HG03066 (cell line): ENCODE measurements at regions not wholly inside any gene's neighbourhood (a gene's known extent, or its start where the extent isn't known, plus 50 kb on each side); places are given as distances from the start of the nearest gene placed in this dataset.
"Not testable (repeated sequence)": the region's sequence is repeated elsewhere in the genome, so short reads cannot be mapped to it uniquely, and the experiment has no call there.

Experiments used
- ATAC-seq: cut with Tn5 transposase; IDR thresholded peaks from one replicate; pipeline ENCODE4 v1.9.1; 2021; ENCODE audit warnings: low read depth; ENCODE audit not compliant: unreplicated experiment

DNA sequence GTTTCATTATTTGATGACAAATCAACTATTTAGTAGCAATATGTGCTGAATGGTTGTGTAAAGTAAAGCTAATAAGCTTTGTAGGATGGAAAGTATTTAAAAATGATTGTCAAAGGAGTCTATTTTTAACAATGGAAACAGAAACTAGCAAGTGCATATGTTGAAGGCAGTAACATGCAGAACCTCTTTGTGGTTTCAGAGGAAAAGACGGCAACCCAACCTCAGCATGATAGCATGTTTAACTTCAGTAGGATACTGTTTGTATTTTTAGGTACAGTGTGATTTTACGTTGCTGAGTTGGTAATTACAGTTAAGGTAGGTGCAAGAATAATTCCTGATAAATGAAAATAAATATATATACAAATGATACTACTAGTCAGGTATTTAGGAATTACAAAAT is 545.4 kb downstream of the CDY1 start:
- ATAC-seq: peak; percentile 60

DNA sequence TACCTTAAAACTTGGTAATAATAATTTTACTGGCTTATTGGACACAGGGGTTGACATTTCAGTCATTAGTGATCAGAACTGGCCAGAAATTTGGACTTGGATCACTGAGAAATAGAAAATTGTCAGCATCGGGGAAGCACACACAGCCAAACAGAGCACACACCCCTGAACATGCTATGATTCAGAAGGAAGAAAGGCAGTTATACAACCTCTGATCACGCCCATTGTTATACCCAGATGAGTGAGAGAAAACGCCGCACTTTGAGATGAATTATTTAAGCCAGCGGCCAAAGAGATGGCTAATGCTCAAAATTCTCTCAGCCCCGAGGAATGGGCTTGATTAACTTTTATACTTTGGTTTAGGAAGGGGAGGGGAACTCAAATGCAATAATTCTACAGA is 557.4 kb downstream of the CDY1 start:
- ATAC-seq: not testable (repeated sequence)

DNA sequence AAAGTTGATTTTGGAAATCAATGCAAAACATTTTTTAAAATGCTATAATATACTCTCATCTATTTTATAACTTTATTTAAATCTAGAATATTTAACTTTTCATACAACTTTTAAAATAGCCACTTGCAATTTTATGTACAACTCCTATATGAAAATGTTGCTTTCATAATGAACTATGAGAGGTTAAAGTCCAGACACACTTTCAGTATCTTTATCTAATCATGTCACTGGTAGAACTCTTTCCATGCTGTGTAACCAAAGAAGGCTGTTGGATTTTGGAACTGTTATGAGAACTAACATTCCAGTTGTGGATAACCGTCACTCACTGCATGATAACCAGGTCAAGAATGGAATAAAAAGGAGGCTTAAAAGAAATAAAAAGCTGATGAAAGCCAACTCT is 603.1 kb downstream of the CDY1 start:
- peak; percentile 53 for ATAC-seq

DNA sequence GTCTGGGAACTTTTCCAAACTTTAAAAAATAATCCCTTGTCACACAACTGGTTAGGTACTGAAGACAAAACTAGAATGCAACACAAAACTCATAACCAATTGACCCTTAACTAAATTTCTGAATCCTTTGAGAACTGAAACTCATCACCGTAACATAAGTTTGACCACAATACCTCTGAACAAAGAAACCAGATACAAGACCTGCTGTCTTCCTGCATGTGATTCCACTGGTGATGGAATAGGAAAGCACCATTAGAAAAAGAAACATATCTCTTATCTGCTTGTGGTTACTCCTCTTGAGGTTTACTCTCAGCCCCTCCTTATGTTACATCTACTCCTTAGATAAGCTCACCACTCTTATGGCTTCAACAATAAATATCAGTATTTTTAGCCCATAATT is 603.6 kb downstream of the CDY1 start:
- peak; percentile 90 for ATAC-seq

DNA sequence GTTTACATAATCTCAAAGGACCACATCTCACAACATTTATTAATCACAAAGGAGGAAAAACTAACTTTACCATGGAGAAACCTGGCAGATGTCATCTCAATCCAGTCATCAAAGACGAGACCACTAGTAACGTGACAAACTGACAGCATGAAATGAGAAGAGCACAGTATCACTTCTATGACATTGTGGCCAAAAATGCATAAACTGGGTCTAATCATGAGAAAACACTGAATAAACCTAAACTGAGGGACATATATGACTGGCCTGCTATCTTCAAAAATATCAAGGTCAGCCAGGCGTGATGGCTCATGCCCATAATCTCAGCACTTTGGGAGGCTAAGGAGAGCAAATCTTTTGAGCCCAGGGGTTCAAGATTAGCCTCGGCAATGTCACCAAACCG is 619.0 kb downstream of the CDY1 start:
- not testable (repeated sequence) for ATAC-seq

DNA sequence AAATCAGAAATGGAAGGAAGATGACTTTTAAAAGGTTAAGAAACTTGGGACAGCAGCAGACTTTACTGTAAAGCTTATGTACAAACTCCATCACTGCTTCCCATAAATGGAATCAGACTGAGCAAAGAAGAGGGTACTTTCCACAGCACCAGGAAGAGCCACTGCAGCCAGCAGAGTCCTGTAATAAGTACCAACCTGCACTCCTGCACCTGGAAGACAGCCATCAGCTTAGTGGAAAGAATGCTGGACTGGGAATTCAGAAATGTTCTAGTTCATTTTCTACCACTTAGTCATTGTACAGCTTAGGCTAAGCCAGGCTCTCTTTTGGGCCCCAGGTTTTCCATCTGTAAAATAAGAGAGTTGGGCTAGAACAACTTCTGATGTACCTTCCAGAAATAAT is 632.3 kb downstream of the CDY1 start:
- ATAC-seq: not testable (repeated sequence)

DNA sequence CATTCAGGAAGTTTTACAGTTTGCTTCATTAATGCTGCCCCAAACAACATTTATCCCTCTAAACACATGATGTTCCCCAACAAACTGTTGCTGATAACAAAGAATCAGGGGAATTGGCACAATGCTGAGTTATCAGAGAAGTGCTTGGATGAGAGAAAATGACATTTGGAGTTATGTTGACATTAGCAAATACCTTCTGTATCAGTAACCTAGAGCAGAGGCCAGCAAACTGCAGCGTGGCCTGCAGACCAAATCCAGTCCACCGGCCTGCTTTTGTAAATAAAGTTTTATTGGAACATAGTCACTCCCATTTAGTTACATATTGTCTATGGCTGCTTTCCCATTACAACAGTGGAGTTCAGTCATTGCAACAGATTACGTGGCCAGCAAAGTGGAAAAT is 643.5 kb downstream of the CDY1 start:
- not testable (repeated sequence) for ATAC-seq

DNA sequence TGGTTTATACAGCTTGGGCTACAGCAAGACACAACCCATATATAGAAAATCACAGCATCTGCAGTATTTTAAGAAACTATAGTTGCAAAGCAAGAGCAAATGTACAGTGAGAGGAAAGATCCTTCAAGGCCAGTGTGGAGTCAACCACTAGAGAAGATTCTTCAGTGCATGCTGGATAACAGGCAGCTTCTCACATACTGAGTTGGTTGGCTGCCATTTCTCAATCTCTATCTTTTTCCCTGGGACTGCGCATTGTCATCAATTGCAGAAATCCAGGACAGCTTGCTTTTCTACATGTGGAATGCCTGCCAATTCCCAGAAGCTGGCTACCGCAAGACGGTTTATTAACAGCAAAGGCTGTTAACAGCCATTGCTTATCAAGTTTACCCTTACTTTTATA is 646.5 kb downstream of the CDY1 start:
- ATAC-seq: not testable (repeated sequence)

DNA sequence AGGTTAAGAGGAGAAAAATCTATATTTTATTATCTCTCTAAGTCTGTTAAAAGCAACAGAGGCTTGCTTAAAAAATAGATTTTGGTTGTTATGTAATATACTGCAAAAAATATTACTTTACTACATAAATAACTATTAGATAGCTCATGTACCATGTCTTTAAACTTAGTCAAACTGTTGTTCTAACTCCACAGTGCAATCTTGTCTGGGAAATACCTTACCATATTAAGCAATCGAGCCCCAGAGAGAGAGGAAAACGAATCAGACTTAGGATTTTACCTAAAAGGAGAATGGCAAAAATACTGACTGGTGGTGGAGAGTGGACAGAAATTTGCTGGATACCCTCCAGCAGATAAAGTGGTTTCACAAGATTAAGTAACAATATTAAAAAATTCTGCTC is 647.0 kb downstream of the CDY1 start:
- ATAC-seq: not testable (repeated sequence)

DNA sequence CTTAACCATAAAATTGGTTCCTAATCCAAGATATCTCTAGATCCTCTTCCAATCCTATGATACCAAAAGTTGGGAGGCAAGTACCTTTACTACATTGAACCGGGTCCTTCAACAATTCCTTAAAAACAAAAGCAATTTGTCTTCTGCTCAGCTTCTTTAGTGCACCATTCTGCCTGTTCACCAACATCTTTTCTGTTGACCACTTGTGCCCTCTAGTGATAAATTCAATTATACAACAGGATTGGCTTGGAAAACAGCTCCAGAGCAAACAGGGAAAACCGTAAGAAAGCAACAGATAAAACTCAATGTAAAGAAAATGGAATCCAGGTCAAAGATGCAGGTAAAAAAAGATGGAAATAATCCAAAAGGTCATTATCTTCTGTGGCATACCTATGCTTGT is 651.2 kb downstream of the CDY1 start:
- not testable (repeated sequence) for ATAC-seq

DNA sequence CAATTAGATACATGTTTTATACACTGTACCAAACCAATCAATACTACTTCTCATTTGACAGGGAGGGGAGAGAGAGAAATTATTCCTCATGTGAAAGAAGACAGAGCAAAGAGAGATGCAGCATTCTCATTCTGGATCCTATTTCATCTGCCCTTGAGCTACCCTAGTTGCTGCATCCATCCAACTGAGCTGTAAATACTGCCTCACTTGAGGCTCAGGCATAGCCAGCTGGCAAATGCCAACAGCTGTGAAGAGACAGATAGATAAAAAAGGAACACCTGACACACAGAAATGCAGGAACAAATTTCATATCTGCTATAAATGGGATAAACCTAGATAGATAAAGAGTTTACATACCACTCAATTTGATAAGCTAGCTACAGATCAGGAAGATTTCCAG is 684.1 kb downstream of the CDY1 start:
- ATAC-seq: not testable (repeated sequence)

DNA sequence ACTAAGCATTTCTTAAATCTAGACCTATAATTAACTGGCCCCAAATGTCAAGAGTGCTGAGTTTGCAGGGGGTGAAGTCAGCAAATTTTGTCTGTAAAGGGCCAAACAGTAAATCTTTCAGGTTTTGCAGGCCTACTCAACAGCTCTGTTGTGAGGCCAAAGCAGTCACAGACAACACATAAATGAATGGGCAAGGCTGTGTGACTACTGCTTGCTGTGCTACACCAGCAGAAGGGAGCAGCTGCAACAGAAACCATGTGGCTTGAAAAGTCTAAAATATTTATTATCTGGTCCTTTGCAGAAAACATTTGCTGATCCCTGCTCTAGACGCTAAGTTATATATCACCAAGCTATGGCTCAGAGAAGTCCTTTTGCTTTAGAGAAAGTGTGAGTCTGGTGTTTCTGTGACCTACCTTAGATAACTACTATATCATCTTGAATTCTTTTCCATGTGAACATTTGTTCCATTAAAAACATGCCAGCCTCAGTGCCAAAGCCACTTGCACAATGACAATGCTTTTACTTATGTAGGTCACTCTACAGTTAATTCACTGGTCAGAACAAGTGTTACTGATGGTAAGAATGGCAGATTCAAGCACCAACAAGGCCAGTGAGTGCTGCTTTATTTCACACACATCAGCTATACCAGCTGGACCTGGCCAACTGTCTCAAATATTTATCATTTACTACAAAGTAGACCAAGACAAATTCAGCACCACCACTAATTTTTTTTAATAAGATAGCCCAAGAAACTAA is 684.9 kb downstream of the CDY1 start:
- ATAC-seq: not testable (repeated sequence)

DNA sequence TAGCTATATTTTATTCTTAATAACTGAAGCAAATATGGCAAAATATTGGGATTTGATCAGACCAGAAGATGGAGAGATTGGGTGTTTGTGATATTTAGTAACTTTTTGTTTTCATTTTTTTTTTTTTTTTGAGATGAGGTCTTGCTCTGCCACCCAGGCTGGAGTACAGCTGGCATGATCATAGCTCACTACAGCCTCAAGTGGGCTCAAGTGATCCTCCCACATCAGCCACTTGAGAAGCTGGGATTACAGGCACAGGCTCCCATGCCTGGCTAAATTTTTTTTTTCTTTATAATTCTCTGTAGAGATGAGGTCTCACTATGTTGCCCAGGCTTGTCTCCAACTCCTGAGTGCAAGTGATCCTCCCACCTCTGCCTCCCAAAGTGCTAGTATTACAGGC is 686.4 kb downstream of the CDY1 start:
- ATAC-seq: not testable (repeated sequence)

DNA sequence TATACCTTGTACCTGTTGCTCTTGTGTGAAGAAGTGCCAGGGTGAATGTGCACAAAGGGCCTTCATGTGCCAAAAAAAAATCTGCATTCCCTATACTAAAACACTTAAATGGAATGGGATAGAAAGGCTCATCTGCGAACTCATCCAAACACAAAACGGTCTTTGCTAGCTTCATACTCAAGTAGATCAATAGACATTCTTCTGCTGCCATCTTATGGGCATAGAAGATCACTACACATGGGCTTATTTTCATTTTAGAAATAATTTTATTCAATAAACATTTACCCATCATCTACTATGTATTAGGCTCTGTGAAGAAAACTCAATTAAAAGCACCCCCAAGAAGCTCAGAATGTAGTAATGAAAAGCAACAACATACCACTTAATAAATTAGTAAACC is 693.1 kb downstream of the CDY1 start:
- ATAC-seq: not testable (repeated sequence)

DNA sequence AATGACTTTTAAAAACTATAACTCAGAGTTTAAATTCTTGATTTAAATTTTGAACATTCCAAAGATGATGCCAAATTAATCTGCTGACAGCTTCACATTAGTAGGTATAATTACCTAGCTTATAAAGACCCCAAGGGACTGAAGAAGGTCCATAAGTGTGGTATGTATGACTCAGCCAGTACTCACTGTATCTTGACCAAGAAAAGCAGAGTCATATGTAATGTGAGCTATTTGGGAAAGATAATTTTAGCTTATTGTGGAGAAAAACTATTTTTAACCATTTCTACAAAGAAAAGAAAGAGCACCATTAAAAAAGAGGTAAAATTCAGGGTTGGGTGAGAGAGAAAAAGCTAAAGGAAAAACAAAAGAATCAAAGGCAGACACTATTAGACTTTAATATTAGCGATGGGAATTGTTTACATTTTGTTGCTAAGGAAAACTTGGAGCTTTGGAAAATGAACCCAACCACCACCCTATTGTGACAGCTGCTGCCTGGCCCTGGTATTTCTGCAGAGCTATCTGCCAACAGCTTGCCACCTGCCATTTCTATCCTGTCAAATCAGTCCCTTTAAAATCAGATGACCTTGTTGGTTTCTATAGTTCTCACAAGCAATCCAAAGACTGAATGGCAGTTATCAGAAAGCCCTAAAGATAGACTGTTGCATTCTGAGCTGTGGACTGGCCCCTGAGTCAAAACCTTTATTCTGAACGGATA is 697.7 kb downstream of the CDY1 start:
- not testable (repeated sequence) for ATAC-seq

DNA sequence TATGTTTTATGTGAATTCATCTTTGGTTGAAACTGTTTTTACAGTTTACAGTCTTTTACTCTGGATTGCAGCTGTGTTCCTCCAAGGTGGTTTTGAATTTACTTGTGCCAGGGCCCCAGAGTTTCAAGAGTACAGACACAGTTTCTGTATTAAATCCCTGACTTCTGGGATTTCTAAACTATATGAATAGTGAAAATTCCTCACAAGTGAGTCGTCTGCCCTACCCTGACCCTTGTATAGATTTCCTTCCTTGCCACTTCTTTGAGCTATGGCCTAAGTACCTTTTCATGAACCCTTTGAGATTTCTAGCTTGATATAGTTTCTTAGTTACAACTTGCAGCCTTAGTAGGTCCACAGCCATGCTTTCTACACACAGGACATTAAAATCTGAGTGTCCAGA is 700.8 kb downstream of the CDY1 start:
- not testable (repeated sequence) for ATAC-seq

DNA sequence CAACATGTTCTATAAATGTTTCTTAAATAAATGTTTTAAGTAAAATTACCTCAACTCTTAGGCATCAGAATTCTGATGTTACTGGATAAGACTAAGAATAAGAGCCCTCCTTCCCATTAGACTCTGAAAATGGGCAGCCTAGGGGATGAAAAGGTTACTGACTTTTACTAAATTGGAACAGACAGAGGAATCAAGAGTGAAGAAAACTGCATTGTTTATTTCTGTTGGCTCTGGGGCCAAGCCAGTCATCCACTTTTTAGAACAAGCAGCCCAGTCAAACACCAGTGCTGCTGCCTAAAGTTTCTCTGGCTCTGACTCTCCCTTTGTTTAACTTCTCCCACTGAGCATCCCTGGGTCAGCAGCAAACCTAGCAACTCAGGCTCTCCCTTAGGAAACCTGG is 731.0 kb downstream of the CDY1 start:
- not testable (repeated sequence) for ATAC-seq

DNA sequence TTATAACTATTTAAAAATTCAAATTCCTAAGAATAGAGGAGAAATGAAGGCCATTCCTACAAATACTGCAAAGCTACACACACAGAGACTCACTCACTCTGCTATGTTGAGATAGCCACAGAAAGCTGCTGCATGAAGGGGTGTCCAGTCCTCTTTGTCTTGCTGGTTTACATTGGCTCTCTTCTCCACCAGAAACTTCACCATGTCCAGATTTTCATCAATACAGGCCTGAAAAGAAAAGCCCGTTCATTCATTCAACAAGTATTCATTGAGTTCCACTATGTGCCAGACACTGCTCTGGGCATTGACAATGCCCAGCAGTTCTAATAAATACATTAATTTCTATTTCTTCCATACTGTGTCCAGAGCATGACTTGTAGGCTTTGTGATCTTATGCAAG is 732.3 kb downstream of the CDY1 start:
- no peak for ATAC-seq

DNA sequence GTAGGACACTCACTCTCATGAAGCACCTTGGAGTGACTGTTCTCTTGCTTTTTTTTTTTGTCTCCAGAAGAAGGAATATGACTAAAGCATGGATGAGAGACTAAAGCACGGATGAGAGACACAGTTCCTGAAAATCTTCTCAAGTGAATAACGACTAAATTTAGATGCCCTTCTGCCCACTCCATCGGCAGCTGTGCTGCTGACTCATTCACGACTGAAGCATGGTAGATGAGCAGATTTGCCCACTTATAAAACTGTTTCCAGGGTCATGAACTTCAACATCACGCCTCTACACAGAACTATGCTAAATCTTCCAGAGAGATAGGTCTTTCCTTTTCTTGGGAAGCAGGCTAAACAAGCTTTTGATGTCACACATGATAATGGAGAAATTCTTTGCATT is 738.0 kb downstream of the CDY1 start:
- not testable (repeated sequence) for ATAC-seq

DNA sequence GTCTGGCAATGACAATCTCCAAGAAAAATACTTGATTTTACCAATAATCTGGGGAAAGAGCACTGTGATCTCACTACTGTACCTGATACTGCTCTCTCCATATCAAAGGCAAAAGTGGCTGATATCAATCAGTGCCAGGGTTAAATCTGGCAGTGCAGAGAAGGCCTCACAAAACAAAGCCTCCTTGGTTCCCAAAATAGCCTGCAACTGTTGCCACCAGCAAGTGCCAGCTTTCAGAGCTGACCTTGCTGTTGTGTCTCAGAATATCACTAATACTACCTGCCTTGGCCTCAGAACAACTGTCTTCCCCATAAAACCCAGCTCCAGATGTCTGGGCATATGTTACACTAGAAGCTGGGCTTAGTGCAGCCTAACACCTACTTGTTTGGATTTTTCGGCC is 738.6 kb downstream of the CDY1 start:
- not testable (repeated sequence) for ATAC-seq

DNA sequence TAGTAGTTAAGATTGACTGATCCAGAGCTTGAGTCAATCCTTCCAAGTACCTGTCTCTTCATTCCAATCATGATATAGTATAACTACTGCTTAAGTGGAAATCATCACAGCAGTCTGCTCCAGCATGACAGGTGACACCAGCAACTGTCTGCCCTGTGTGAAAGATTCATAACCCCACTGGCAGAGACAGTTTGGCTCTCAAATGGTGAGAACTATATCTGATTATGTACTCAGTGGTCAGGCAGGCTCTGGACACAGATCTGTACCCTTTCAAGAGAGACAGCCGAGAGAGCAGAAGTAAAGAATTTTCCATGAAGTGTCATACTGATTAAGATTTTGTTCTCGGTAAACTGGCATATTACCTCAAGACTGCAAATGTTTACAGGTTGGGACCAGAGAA is 741.5 kb downstream of the CDY1 start:
- not testable (repeated sequence) for ATAC-seq

DNA sequence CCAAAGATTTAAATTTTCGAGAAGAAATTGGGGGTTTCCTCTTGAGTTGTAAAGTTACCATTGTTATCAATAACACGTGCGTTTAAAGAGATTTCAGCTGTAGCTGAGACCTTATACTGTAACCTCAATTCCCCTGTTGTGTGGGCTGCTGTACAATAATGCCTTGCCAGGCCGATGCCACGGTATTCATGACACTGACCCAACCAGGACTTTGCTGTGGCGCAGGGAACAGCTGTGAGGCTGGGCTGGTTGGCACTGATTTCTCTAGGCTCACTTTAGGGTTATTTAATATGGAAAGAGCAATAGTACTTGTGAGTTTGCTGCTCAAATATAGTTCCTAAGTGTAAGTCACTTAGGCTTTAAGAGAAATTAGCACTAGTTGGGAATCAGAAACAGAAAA is 744.2 kb downstream of the CDY1 start:
- ATAC-seq: not testable (repeated sequence)
